HS-5 (cell line): ENCODE measurements at regions not wholly inside any gene's neighbourhood (a gene's known extent, or its start where the extent isn't known, plus 50 kb on each side); places are given as distances from the start of the nearest gene placed in this dataset.
"Not testable (repeated sequence)": the region's sequence is repeated elsewhere in the genome, so short reads cannot be mapped to it uniquely, and the experiment has no call there.

Experiments used
- DNase-seq: peaks from one replicate; pipeline ENCODE4 v3.0.0-alpha.2; 2012; ENCODE audit warnings: low read depth

DNA sequence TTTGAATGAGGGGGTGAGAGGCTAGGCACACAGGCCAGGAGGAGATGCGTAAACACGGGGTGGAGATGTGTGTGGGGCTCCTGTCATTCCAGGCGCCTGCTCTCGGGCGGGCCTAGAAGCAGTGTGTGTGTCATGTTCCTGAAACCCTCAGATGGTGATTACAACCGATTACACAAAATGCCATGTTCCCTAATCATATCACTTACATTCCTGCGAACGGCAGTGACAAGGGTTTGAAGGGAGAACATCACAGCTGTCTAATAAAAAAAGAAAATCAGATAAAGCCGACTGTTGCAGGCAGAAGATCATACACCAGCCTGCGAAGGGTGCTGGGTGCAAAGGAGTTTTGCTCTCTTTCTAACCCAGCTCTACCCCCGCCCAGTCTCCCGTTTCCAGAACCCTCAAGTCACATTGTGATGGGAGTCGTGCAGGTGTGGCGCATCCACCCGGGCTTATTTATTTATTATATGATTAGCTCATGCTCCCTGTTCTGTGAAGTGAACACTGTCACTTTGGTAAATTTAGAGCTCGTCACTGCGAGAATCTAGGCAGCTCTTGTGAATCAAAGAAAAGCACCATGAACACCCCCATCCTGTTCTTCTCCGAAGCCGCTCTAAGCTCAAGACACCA lies 140.3 kb downstream of the NR2F2 start:
- no peak for DNase-seq

- DNase-seq, result no peak
Observed at GRCh38 chr15:96472681-96473080, 142.2 kb downstream of the NR2F2 start.

DNA sequence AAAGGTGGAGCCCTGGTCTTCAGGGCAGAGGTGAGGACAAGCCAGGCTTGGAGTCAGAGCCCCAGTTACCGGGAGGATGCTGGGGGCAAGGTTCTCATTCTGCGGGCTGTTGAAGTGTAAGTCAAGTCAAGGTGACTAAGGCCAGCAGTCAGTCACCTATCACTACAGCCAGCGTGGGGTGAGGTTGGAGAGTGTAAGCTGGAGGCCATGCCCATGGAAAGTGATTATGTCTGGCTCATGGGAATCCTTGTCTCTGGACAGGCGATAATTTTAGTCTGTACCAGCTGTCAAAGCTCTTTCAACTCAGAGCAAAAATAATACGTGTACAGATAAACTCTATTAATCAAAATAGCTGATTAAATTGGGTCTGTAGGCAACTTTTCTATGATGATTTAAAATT lies 143.1 kb downstream of the NR2F2 start:
- DNase-seq, result no peak

DNA sequence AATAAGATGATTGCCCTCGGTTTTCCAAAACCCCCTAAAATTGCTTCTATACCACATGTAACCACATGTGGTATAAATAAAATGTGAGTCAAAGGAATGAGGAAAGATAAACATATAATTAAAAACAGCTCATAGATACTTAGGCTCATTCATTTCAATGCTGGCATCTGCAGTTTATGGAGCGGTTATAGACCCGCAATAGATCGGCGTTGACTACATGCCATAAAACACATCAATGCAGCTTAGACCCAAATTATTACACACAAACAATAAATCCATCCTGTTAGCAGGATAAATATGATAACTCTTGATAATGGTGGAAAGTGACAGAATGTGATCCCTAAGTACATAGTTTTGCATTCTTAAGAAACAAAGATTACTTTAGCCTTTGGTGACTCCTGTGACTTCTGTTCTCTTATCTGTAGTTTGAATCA lies 143.7 kb downstream of the NR2F2 start:
- peak; percentile 13 for DNase-seq

- no peak for DNase-seq
Observed at GRCh38 chr15:96477227-96477626, 146.7 kb downstream of the NR2F2 start.

DNA sequence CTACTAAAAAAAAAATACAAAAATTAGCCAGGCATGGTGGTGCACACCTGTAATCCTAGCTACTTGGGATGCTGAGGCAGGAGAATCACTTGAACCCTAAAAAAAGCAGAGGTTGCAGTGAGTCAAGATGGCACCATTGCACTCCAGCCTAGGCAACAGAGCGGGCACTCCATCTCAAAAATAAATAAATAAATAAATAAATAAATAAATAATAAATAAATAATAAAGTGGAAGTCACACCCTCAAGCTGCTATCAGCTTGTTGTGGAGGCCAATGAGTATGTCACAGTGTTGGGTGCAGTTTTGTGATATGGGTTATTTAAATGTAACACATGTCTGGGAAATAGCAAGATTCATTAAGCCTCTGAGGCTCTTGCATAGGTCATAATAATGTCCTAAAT lies 153.9 kb downstream of the NR2F2 start:
- not testable (repeated sequence) for DNase-seq

DNA sequence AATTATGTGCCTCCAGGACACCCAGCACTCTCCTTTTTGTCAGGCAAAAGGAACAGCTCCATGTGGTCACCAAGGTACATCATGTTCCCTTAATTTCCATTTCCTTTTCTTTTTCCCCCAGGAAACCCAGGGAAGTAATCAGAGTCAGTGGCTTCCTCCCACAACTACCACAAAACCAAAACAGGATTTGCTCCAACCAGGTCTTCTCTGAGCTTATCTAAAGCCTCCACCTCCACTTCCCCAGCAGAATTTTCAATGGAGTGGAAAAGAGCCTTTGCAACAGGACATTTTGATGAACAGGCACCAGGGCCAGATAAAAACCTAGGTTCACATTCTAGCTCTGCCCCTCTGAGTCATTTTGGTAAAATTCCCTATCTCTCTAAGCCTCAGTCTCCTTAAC lies 154.3 kb downstream of the NR2F2 start:
- no peak for DNase-seq

- DNase-seq, result no peak
Observed at GRCh38 chr15:96487245-96487644, 156.7 kb downstream of the NR2F2 start.

DNA sequence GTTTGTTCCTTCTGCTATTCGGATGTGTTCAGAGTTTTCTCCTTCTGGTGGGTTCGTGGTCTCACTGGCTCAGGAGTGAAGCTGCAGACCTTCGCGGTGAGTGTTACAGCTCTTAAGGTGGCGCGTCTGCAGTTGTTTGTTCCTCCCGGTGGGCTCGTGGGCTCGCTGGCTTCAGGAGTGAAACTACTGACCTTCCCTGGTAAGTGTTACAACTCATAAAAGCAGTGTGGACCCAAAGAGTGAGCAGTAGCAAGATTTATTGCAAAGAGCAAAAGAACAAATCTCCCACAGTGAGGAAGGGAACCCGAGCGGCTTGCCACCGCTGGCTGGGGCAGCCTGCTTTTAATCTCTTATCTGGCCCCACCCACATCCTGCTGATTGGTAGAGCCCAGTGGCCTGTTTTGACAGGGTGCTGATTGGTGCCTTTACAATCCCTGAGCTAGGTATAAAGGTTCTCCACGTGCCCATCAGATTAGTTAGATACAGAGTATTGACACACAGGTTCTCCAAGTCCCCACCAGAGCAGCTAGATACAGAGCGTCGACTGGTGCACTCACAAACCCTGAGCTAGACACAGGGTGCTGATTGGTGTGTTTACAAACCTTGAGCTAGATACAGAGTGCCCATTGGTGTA lies 160.7 kb downstream of the NR2F2 start:
- DNase-seq, result not testable (repeated sequence)

DNA sequence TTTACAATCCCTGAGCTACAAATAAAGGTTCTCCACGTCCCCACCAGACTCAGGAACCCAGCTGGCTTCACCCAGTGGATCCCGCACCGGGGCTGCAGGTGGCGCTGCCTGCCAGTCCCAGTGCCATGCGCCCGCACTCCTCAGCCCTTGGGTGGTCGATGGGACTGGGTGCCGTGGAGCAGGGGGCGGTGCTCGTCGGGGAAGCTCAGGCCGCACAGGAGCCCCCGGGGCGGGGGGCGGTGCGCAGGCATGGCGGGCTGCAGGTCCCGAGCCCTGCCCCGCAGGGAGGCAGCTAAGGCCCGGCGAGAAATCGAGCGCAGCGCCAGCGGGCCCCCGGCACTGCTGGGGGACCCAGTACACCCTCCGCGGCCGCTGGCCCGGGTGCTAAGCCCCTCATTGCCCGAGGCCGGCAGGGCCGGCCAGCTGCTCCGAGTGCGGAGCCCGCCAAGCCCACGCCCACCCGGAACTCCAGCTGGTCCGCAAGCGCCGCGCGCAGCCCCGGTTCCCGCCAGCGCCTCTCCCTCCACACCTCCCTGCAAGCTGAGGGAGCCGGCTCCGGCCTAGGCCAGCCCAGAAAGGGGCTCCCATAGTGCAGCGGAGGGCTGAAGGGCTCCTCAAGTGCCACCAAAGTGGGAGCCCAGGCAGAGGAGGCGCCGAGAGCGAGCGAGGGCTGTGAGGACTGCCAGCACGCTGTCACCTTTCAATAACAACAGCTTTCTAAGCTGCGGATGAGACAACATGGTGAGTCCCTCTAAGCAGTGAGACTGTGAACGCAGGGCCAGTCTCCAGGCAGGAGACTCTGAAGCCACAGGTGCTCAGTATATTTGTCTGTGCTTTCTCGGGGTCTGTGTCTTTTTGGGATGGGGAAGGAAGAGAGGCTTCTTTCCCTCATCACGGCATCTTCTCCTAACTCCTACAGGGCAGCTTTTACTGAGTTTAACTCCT lies 161.5 kb downstream of the NR2F2 start:
- DNase-seq, result not testable (repeated sequence)

GRCh38 chr15:96494505-96494904 lies 164.0 kb downstream of the NR2F2 start:
- DNase-seq, result no peak

GRCh38 chr15:96495386-96495785 lies 164.9 kb downstream of the NR2F2 start:
- no peak for DNase-seq

DNA sequence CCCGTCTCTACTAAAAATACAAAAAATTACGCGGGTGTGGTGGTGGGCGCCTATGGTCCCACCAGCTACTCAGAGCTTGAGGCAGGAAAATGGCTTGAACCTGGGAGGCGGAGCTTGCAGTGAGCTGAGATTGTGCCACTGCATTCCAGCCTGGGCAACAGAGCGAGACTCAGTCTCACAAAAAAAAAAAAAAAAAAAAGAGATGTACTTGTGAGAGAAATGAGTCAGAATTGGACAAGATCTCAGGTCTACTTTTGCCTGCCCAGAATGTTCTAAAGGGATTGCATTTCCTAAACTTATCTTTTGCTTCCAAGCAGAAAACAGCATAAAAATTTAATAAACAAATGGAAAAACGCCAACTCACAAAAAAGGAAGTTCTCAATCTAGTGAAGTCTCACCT lies 167.5 kb downstream of the NR2F2 start:
- DNase-seq, result no peak

DNA sequence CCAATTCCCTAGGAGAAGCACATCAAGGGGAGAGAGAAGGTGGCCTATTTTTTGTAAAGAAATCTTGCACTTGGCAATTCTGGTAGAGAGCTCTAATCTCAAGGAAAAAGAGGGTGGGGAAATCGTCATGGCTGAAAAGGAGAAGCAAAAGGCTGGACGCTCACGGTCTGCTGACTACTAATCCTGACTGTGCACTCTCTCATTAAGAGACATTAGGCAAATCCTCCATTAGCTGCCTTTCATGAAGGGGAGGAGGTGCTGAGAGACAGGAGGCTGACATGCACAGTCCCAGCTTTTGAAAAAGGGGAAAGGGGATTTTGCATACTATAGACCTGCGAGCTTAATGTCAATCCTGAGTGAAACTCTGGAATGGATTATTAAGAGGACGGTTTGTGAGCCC lies 170.0 kb downstream of the NR2F2 start:
- DNase-seq, result no peak

GRCh38 chr15:96501362-96501761 lies 170.9 kb downstream of the NR2F2 start:
- DNase-seq, result no peak

DNA sequence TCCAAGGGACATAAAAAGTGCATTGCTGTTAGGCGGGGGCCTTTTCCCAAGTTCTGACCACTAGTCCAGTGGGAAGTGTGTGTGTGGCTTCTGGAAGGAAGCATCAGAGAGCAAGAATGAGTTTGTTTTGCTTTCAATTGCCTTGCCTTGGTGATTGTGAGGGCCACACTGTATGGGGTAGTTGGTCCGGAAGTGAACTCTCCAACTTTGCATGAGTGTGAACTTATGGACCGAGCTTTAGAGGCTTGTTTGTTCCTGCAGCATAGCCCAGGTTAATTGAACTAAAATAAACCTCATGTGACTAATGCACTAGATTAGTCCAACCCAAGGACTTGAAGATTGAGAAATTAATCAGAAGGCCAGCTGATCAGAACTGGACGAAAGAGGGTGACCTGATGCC lies 171.7 kb downstream of the NR2F2 start:
- no peak for DNase-seq

GRCh38 chr15:96503276-96503675 lies 172.8 kb downstream of the NR2F2 start:
- no peak for DNase-seq

DNA sequence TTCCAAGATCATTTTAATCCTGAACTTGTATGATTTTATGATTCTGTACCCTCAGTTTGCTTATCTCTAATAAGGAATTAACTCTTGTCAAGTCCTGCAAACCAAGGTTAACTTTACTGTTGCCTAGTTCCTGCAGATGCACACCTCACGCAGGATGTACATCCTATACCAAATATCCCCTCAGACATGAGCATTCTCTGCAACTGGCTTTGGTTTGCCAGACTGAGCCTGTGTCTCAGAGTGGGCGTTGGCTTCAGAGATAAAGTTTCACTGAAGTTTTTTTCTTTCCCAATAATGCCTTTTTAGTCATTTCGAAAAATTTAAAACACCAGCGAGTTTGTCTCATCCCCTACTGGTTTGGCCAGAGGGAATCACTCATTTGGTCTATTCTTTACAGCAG lies 173.9 kb downstream of the NR2F2 start:
- no peak for DNase-seq

DNA sequence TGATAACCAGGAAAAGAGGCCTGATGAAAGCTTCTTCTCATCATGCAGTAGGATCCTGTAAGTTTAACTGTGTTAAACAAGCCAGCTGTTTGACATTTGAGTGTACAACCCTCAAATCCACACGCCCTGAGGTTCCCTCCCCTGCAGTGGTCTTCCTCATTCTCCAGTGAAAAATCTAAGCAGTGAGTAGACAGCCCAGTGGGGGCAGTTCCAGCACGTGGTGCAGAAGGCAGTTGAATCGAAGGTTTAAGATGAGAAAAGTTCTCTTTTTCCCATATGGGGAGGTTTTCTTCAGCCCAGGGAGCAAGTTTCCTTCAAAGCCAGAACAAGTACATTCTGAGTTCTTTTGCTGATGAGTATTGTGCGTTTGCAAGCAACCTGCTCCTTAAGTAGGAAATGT lies 174.5 kb downstream of the NR2F2 start:
- no peak for DNase-seq

GRCh38 chr15:96514607-96515285 lies 184.2 kb downstream of the NR2F2 start:
- no peak for DNase-seq

DNA sequence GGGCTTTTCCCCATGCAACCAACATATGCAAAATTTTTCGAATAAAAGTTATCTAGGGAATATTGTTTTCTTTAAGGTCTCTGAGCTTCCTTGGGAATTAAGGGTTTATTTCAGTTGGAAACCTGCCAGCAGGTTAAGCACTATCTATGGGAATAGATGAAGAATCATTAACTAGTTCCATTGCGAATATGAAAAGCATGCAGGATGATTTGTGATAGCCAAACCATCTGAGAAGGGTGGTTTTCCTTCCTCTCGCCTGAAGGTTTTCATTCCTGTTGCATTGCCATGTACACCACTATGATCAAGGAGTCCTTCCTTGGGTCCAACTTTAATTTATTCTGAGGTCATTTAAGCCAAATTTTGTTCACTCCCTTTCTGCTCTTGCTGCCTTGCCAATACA lies 184.9 kb downstream of the NR2F2 start:
- no peak for DNase-seq

DNA sequence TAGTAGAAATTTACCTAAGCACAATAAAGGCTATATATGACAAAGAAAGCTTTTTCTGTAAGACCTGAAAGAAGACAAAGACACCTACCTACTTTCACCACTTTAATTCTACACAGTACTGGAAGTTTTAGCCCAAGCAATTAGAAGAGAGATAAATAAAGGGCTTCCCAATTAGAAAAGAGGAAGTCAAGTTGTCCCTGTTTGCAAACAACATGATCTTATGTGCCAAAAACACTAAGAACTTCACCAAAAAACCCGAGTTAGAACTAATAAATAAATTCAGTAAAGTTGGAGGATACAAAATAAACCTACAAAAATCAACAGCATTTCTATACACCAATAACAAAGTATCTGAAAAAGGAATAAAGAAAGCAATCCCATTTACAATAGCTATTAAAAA lies 190.9 kb downstream of the NR2F2 start:
- DNase-seq, result no peak
